ENCODE measurements at regions not wholly inside any gene's neighbourhood (a gene's known extent, or its start where the extent isn't known, plus 50 kb on each side); places are given as distances from the start of the nearest gene placed in this dataset.

GRCh38 chr4:38489924-38490639, 173.9 kb upstream of the KLF3 start:
- DNase-seq, result no peak

GRCh38 chr4:38490753-38491446, 173.1 kb upstream of the KLF3 start:
- DNase-seq, result no peak

- no peak for DNase-seq
These were observed 172.0 kb upstream of the KLF3 start for GRCh38 chr4:38491854-38492478.

- DNase-seq, result no peak
These were observed 170.9 kb upstream of the KLF3 start for GRCh38 chr4:38493066-38493465.

- no peak for DNase-seq
These were observed 168.6 kb upstream of the KLF3 start for GRCh38 chr4:38495446-38495845.

GRCh38 chr4:38497121-38497520, 166.9 kb upstream of the KLF3 start:
- no peak for DNase-seq

- DNase-seq, result no peak
These were observed 164.9 kb upstream of the KLF3 start for GRCh38 chr4:38499101-38499500.

GRCh38 chr4:38500433-38500832, 163.6 kb upstream of the KLF3 start:
- DNase-seq, result no peak

GRCh38 chr4:38501698-38502097, 162.3 kb upstream of the KLF3 start:
- no peak for DNase-seq

- DNase-seq, result no peak
These were observed 160.2 kb upstream of the KLF3 start for GRCh38 chr4:38503689-38504395.

GRCh38 chr4:38504396-38504715, 159.6 kb upstream of the KLF3 start:
- DNase-seq, result no peak

- DNase-seq, result no peak
These were observed 154.4 kb upstream of the KLF3 start for GRCh38 chr4:38509551-38509950.

GRCh38 chr4:38510201-38510600, 153.8 kb upstream of the KLF3 start:
- DNase-seq, result no peak

- no peak for DNase-seq
These were observed 152.3 kb upstream of the KLF3 start for GRCh38 chr4:38511702-38512101.

GRCh38 chr4:38512840-38513239, 151.2 kb upstream of the KLF3 start:
- no peak for DNase-seq

GRCh38 chr4:38514465-38515146, 149.4 kb upstream of the KLF3 start:
- DNase-seq, result no peak

- no peak for DNase-seq
These were observed 147.8 kb upstream of the KLF3 start for GRCh38 chr4:38516190-38516589.

- no peak for DNase-seq
These were observed 144.3 kb upstream of the KLF3 start for GRCh38 chr4:38519666-38520065.

- no peak for DNase-seq
These were observed 140.9 kb upstream of the KLF3 start for GRCh38 chr4:38523054-38523453.

- no peak for DNase-seq
These were observed 140.2 kb upstream of the KLF3 start for GRCh38 chr4:38523524-38524448.

GRCh38 chr4:38526412-38526811, 137.6 kb upstream of the KLF3 start:
- DNase-seq, result no peak
